C4-2B (cell line): ENCODE measurements at regions not wholly inside any gene's neighbourhood (a gene's known extent, or its start where the extent isn't known, plus 50 kb on each side); places are given as distances from the start of the nearest gene placed in this dataset.

Source experiments
- H3K27ac ChIP-seq: fragments of 450-650 bp; 2 replicates; pipeline ENCODE4 v1.5.1; 2017
- ZFX ChIP-seq: fragments of 450-650 bp; IDR thresholded peaks from 2 replicates; pipeline ENCODE4 v1.6.1; 2017
- TF ChIP-seq, protein P1 (sequence below): fragments of 450-650 bp; conservative IDR thresholded peaks from 2 replicates; pipeline ENCODE4 v1.5.1; 2017; ENCODE audit warnings: mild to moderate bottlenecking

DNA sequence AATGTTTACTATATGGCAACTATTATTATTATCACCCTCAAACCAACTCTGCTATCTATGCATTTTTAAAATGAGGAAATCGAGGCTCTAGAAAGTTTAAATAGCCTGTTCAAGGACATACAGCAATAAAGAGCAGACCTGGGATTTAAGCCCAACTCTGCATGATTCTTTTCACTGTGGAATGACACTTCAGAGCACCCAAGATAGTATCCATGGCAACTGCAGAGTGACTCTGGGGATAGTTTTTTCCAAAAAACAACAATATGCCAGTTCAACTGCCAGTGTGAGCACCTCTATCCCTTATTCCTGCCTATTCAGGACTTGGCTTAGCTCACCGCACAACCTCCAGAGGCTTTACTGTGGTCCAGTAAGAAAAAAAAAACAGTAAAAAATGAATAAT, 293.9 kb downstream of the BRINP2 start:
- TF ChIP-seq, protein P1, sequence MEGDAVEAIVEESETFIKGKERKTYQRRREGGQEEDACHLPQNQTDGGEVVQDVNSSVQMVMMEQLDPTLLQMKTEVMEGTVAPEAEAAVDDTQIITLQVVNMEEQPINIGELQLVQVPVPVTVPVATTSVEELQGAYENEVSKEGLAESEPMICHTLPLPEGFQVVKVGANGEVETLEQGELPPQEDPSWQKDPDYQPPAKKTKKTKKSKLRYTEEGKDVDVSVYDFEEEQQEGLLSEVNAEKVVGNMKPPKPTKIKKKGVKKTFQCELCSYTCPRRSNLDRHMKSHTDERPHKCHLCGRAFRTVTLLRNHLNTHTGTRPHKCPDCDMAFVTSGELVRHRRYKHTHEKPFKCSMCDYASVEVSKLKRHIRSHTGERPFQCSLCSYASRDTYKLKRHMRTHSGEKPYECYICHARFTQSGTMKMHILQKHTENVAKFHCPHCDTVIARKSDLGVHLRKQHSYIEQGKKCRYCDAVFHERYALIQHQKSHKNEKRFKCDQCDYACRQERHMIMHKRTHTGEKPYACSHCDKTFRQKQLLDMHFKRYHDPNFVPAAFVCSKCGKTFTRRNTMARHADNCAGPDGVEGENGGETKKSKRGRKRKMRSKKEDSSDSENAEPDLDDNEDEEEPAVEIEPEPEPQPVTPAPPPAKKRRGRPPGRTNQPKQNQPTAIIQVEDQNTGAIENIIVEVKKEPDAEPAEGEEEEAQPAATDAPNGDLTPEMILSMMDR, result no peak
- TF ChIP-seq ZFX, result no peak
- H3K27ac ChIP-seq, result no peak overlapping the region

DNA sequence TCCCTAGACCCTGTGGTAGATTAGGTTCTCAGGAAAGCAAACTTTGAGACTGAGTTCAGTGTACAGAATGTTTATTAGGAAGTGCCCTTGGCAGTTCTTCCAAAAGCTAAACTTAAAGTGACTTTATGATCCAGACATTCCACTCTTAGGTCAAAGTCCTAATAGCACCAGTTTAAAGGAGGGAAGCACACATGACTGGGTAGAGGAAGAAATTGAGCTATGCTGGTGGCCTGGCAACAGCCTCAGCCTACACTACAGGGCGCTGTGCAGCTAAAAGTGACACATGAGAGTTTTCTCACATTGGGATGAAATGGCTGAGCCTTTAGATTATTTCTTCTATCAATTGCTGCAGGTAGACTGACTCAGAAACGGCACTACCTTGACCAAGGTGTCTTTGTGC, 280.4 kb downstream of the BRINP2 start:
- H3K27ac ChIP-seq, result no peak overlapping the region; the same call in 1 of the 2 replicates
- no peak for TF ChIP-seq ZFX
- TF ChIP-seq, protein P1, result no peak; the same call in none of the 2 replicates

DNA sequence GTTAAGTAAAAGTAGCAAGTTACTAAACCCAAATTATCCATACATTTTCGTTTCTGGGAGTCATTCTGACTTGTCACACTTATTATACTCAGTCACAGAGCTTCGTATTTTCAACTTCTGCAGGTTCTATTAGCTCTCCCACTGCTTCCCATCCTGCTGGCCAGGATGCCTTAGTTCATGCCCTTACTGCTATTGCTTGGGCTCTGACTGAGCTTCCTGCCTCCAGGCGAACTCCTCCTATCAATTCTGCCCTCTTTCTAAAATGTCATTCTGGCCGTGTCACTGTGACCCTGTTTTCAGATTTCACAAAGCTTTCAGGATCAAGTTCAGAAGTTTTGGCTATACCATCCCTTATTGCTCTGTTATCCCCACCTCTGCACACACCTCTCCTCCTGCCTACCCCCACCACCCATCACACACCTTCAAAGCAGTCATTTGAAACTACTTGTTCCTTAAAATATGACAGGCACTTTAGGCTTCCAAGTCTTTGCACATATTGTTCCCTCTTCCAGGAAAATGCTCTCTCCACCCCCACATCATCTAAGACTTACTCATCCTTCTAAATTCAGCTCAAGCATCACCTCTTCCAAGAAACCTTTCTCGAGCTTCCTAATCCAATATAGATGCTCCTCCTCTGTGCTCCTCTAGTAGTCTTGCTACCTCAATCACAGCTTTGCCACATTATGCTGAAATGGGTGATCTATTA, 278.0 kb downstream of the BRINP2 start:
- TF ChIP-seq ZFX, result no peak
- TF ChIP-seq, protein P1, result no peak
- no peak overlapping the region for H3K27ac ChIP-seq

DNA sequence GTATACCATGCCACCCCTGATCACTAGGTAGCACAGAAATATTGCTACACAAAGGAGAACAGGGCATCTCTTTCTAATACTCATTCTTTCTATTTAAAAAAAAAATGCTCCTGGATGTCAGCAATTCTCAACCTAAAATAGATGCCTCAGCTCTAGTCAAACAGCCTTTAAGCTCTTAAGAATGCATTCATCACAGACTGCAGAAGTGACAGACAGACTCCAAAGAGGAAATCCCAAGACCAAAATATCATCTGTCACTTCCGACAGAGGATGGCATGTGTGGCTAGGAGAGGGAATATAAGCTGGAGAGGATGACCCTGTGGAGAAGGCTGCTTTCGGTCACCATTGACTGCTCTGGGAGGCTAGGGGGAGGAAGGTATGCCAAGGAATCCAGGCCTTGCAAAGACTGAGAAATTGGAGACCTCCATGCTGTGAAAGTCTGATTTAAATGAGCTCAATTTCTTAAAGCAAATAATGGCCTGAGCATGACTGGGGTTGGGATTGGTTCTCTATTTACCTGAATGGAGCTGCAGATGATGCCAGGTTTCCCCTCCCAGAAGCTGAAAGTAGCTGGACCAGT, 277.4 kb downstream of the BRINP2 start:
- no peak overlapping the region for H3K27ac ChIP-seq

DNA sequence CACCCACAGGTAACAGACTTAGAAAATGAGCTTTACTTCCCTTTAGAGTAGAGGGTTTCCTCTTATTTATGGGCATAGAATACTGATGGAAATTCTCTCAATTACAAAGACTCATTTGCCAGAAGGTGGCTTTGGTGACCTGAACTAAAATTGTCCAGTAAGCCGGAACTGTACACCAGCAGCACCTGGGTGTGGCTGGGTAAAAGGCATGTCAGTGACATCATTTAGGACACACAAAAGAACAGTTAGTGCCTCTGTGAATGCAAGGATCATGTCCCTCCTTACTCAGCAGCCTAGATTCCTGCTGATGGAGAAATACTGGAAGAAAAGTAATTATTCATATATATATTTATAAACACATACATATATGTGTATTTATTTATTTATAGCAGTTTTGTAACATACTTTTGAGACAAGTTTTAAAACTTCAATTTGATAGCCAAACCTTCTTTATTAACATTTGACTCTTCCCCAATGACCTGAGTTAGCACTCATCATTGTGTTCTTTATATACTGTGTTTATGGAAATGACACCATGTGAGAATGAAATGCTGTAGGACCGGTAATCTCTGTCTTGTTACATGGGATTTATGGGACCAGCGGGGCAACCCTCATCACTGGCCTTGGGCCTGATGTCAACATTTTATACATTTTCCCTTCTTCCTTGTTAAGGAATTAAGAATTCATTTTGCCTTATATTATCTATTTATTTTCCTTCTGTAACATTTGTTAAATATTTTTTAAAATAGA, 274.4 kb downstream of the BRINP2 start:
- no peak overlapping the region; the same call in 1 of the 2 replicates for H3K27ac ChIP-seq

More for the DNA sequence above, 277.4 kb downstream of the BRINP2 start:
- TF ChIP-seq, protein P1, result no peak

DNA sequence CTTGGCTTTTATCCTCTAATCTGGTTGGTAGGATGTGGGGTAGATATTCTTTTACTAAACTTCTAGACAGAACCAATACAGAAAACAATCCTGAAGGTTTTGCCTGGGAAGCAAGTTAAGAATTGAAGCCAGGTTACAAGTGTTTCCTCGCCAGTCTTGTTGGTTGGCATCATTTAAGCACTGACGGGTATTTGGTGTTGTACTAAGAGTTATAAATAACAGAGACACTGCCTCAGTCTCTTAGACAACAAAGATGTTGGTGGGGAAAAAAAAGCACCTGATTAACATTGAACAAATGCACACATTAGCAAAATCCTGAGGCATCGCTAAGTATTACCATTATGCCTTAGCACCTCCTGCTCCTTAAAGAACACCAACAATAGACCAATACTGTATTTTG, 272.2 kb downstream of the BRINP2 start:
- TF ChIP-seq, protein P1, result no peak
- no peak for TF ChIP-seq ZFX
- no peak overlapping the region for H3K27ac ChIP-seq

More for the DNA sequence above, 274.4 kb downstream of the BRINP2 start:
- no peak for TF ChIP-seq ZFX
- TF ChIP-seq, protein P1, result no peak

DNA sequence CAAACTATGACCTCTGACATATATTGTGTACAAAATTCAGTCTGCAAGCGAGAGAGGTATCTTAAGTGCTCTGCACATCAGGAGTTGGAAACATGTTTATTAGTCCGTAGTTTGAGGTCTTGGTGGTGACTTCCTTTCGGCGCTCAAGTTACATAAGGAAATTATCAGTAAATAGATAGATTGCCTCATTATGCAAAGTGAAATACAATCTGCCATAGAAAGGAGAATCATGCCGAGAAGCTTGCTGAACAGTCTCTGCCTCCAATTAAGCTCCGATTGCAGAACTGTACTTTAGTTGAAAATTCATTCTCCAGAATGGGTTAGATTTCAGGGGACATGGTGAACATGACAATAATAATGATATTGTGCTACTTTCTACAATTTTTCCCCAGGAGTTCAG, 271.8 kb downstream of the BRINP2 start:
- no peak for TF ChIP-seq ZFX
- TF ChIP-seq, protein P1, result no peak
- H3K27ac ChIP-seq, result no peak overlapping the region
